GM23338 (cell line): ENCODE measurements at regions not wholly inside any gene's neighbourhood (a gene's known extent, or its start where the extent isn't known, plus 50 kb on each side); places are given as distances from the start of the nearest gene placed in this dataset.

Source experiments
- ATAC-seq: fragments of 200-7000 bp; cut with Tn5 transposase; 3 replicates; pipeline ENCODE4 v1.9.1; 2020
- DNase-seq: peaks from one replicate; pipeline ENCODE4 v3.0.0-alpha.2; 2015; ENCODE audit warnings: low spot score
- H2AFZ ChIP-seq: fragments of 200-600 bp; sonication (generic); 2 replicates; pipeline ENCODE4 v1.8.0; 2016; ENCODE audit warnings: antibody characterized with exemption, mild to moderate bottlenecking, moderate library complexity
- H3F3A ChIP-seq: fragments of 200-600 bp; sonication (generic); replicated peaks from 2 replicates; pipeline ENCODE4 v1.8.0; 2017; ENCODE audit warnings: antibody characterized with exemption, mixed run types, low read depth
- H3K27ac ChIP-seq: fragments of 200-600 bp; sonication (generic); 2 replicates; pipeline ENCODE4 v1.6.1; 2016; ENCODE audit warnings: low read depth
- H3K27me3 ChIP-seq: fragments of 200-600 bp; sonication (generic); 2 replicates; pipeline ENCODE4 v1.8.0; 2016; ENCODE audit warnings: mild to moderate bottlenecking, mixed run types, moderate library complexity; ENCODE audit not compliant: insufficient read depth
- H3K36me3 ChIP-seq: fragments of 200-600 bp; sonication (generic); 2 replicates; pipeline ENCODE4 v1.8.0; 2016; ENCODE audit warnings: mild to moderate bottlenecking; ENCODE audit not compliant: insufficient read depth
- H3K4me1 ChIP-seq: fragments of 200-600 bp; sonication (generic); 2 replicates; pipeline ENCODE4 v1.8.0; 2016; ENCODE audit warnings: mild to moderate bottlenecking, moderate library complexity; ENCODE audit not compliant: insufficient read depth
- H3K4me2 ChIP-seq: fragments of 200-600 bp; sonication (generic); 2 replicates; pipeline ENCODE4 v1.7.1; 2017; ENCODE audit warnings: mixed run types
- H3K4me3 ChIP-seq: fragments of 200-600 bp; sonication (generic); 2 replicates; pipeline ENCODE4 v1.6.1; 2016; ENCODE audit warnings: mixed run types
- H3K79me2 ChIP-seq: fragments of 200-600 bp; sonication (generic); replicated peaks from 2 replicates; pipeline ENCODE4 v1.8.0; 2017; ENCODE audit warnings: mild to moderate bottlenecking; ENCODE audit not compliant: insufficient read depth
- H3K9me2 ChIP-seq: fragments of 200-600 bp; sonication (generic); 2 replicates; pipeline ENCODE4 v1.8.0; 2017; ENCODE audit not compliant: insufficient read depth
- H4K20me1 ChIP-seq: fragments of 200-600 bp; sonication (generic); replicated peaks from 2 replicates; pipeline ENCODE4 v1.8.0; 2017; ENCODE audit warnings: mild to moderate bottlenecking; ENCODE audit not compliant: insufficient read depth
- H3K27ac Mint-ChIP-seq: 2 replicates; pipeline ENCODE4 v1.8.0; 2020; ENCODE audit warnings: inconsistent platforms, mild to moderate bottlenecking, moderate library complexity, mixed read lengths
- H3K27me3 Mint-ChIP-seq: 3 replicates; pipeline ENCODE4 v1.8.0; 2022; ENCODE audit warnings: low read depth, mild to moderate bottlenecking, moderate library complexity, mixed read lengths, inconsistent platforms; ENCODE audit not compliant: insufficient read depth, poor library complexity
- H3K36me3 Mint-ChIP-seq: 3 replicates; pipeline ENCODE4 v1.8.0; 2021; ENCODE audit warnings: low read depth, mild to moderate bottlenecking, inconsistent platforms, moderate library complexity, mixed read lengths
- H3K4me1 Mint-ChIP-seq: 3 replicates; pipeline ENCODE4 v1.8.0; 2020; ENCODE audit warnings: mild to moderate bottlenecking, inconsistent platforms, mixed read lengths
- H3K4me3 Mint-ChIP-seq: 3 replicates; pipeline ENCODE4 v1.8.0; 2021; ENCODE audit warnings: moderate library complexity, mild to moderate bottlenecking, inconsistent platforms, mixed read lengths
- H3K9me3 Mint-ChIP-seq: 3 replicates; pipeline ENCODE4 v1.8.0; 2020; ENCODE audit warnings: moderate library complexity, mild to moderate bottlenecking, inconsistent platforms, mixed read lengths
- CREB1 ChIP-seq: fragments of 250-450 bp; sonication (Bioruptor Pico); IDR thresholded peaks from 2 replicates; pipeline ENCODE4 v1.5.0; 2020; ENCODE audit warnings: low read depth, mild to moderate bottlenecking, moderate library complexity
- ETS1 ChIP-seq: IDR thresholded peaks from 2 replicates; pipeline ENCODE4 v1.6.1; 2016; ENCODE audit warnings: antibody characterized with exemption
- EZH2 ChIP-seq: fragments of 200-600 bp; sonication (generic); IDR thresholded peaks from one replicate; pipeline ENCODE4 v1.8.0; 2017; ENCODE audit warnings: antibody characterized with exemption, mild to moderate bottlenecking, low read depth; ENCODE audit not compliant: unreplicated experiment
- JUNB ChIP-seq: IDR thresholded peaks from one replicate; pipeline ENCODE4 v1.6.1; 2016; ENCODE audit warnings: antibody characterized with exemption; ENCODE audit not compliant: unreplicated experiment
- NANOG ChIP-seq: IDR thresholded peaks from 2 replicates; pipeline ENCODE4 v1.6.1; 2016; ENCODE audit warnings: antibody characterized with exemption, borderline replicate concordance
- POLR2AphosphoS5 ChIP-seq: IDR thresholded peaks from 2 replicates; pipeline ENCODE4 v1.6.1; 2016; ENCODE audit warnings: antibody characterized with exemption, low read depth
- STAT1 ChIP-seq: IDR thresholded peaks from one replicate; pipeline ENCODE4 v1.6.1; 2016; ENCODE audit warnings: antibody characterized with exemption; ENCODE audit not compliant: unreplicated experiment
- TF ChIP-seq, protein P1 (sequence below): fragments of 250-450 bp; sonication (Bioruptor Pico); IDR thresholded peaks from 2 replicates; pipeline ENCODE4 v1.5.0; 2020; ENCODE audit warnings: mild to moderate bottlenecking, moderate library complexity

- H3K4me3 Mint-ChIP-seq = no peak overlapping the region
- DNase-seq = no peak
- Histone ChIP-seq H3F3A (no peaks in the 10 kb centered on the region), H3K4me3 (no peak overlapping the region), H3K9me2 (no peaks in the 10 kb centered on the region), H3K79me2 (no peaks in the 10 kb centered on the region), H4K20me1 (no peaks in the 10 kb centered on the region), H3K27me3 (no peaks in the 10 kb centered on the region), H2AFZ (no peak overlapping the region), H3K27ac (no peak overlapping the region), H3K4me2 (no peak overlapping the region), H3K36me3 (no peaks in the 10 kb centered on the region), H3K4me1 (no peaks in the 10 kb centered on the region; the same call in 1 of the 2 replicates)
- peaks cover 1% of the 10 kb centered on the region for H3K27me3 Mint-ChIP-seq
- no peak for ATAC-seq
- TF ChIP-seq ETS1 (no peak), NANOG (no peak), JUNB (no peak), CREB1 (no peak), STAT1 (no peak), POLR2AphosphoS5 (no peak), EZH2 (no peak)
- TF ChIP-seq, protein P1, sequence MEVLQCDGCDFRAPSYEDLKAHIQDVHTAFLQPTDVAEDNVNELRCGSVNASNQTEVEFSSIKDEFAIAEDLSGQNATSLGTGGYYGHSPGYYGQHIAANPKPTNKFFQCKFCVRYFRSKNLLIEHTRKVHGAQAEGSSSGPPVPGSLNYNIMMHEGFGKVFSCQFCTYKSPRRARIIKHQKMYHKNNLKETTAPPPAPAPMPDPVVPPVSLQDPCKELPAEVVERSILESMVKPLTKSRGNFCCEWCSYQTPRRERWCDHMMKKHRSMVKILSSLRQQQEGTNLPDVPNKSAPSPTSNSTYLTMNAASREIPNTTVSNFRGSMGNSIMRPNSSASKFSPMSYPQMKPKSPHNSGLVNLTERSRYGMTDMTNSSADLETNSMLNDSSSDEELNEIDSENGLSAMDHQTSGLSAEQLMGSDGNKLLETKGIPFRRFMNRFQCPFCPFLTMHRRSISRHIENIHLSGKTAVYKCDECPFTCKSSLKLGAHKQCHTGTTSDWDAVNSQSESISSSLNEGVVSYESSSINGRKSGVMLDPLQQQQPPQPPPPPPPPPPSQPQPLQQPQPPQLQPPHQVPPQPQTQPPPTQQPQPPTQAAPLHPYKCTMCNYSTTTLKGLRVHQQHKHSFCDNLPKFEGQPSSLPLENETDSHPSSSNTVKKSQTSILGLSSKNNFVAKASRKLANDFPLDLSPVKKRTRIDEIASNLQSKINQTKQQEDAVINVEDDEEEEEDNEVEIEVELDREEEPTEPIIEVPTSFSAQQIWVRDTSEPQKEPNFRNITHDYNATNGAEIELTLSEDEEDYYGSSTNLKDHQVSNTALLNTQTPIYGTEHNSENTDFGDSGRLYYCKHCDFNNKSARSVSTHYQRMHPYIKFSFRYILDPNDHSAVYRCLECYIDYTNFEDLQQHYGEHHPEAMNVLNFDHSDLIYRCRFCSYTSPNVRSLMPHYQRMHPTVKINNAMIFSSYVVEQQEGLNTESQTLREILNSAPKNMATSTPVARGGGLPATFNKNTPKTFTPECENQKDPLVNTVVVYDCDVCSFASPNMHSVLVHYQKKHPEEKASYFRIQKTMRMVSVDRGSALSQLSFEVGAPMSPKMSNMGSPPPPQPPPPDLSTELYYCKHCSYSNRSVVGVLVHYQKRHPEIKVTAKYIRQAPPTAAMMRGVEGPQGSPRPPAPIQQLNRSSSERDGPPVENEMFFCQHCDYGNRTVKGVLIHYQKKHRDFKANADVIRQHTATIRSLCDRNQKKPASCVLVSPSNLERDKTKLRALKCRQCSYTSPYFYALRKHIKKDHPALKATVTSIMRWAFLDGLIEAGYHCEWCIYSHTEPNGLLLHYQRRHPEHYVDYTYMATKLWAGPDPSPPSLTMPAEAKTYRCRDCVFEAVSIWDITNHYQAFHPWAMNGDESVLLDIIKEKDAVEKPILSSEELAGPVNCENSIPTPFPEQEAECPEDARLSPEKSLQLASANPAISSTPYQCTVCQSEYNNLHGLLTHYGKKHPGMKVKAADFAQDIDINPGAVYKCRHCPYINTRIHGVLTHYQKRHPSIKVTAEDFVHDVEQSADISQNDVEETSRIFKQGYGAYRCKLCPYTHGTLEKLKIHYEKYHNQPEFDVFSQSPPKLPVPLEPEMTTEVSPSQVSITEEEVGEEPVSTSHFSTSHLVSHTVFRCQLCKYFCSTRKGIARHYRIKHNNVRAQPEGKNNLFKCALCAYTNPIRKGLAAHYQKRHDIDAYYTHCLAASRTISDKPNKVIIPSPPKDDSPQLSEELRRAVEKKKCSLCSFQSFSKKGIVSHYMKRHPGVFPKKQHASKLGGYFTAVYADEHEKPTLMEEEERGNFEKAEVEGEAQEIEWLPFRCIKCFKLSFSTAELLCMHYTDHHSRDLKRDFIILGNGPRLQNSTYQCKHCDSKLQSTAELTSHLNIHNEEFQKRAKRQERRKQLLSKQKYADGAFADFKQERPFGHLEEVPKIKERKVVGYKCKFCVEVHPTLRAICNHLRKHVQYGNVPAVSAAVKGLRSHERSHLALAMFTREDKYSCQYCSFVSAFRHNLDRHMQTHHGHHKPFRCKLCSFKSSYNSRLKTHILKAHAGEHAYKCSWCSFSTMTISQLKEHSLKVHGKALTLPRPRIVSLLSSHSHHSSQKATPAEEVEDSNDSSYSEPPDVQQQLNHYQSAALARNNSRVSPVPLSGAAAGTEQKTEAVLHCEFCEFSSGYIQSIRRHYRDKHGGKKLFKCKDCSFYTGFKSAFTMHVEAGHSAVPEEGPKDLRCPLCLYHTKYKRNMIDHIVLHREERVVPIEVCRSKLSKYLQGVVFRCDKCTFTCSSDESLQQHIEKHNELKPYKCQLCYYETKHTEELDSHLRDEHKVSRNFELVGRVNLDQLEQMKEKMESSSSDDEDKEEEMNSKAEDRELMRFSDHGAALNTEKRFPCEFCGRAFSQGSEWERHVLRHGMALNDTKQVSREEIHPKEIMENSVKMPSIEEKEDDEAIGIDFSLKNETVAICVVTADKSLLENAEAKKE (CRISPR knock-in tag) = no peak
- H3K9me3 Mint-ChIP-seq = no peaks in the 10 kb centered on the region; the same call in 2 of the 3 replicates
- no peaks in the 10 kb centered on the region for H3K36me3 Mint-ChIP-seq
- H3K4me1 Mint-ChIP-seq = peaks cover 27% of the 10 kb centered on the region
- no peak overlapping the region for H3K27ac Mint-ChIP-seq
These were observed 223.8 kb downstream of the ADAMTS9 start for GRCh38 chr3:64463981-64464380.
